ENCODE measurements at regions not wholly inside any gene's neighbourhood (a gene's known extent, or its start where the extent isn't known, plus 50 kb on each side); places are given as distances from the start of the nearest gene placed in this dataset.

DNA sequence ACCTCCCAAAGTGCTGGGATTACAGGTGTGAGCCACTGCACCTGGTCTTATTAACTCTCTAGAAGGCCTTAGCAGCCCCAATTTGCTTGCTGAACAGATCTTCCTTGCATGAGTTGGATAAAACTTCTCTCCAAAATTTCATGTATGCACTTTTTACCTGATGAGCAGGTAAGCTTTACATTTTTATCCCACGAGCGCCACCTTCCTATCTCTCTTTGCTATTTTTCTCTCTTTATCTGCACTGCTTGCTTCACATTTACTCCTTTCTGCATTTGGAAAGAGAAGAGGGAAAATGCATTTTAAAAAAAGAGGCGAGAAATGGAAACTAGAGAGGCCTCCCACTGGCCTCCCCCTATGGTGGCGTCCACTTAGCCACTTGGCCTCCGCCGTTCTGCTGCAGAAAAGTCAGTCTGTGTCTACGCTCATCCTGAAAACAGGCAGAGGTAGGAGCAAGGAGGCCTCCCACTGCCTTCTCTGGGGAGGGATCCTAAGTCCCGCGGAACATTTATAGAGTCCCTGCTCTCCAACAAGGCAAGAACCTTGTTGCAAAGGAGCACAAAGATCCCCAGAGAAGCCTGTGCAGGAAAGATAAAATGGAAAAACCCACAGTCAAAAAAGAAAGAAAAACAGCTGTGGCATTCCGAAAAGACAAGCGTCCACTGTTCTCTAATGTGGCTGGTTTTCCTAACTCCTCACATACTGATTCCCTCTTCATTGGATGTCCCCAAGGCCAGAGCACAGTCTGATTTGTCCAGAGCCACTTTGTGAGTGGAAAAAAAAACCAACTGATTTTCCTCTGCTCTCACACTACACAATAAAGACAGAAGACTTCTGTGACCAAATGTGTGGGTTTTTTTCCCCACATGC, 62.2 kb upstream of the INCENP start:
- Histone ChIP-seq H3K27me3 (no peaks in the 10 kb centered on the region), H3K4me3 (peak overlapping the region in 1 of 10 donors; percentile 21)
- ATAC-seq = peak in 7 of 8 donors; percentile 43 to 76 (median 57)

DNA sequence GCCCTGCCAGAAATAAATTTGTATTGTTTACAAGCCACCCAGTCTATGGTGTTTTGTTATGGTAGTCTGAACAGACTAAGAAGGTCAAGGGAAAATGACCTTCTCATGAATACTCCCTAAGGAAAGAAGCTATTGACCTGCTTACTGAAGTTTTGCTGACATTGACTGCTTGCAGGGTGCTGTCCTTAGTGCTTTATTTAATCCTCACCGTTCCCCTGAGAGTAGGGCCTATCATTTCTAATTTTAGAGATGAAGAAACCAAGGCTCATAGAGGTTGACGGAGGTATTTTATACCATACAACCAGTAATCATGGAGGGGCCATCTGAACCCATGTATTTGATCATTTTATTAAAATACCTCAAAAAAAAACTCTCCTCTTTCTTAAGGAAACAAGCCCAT, 66.7 kb upstream of the INCENP start:
- DNase-seq (no peak), ATAC-seq (peak; percentile 22 to 85 (median 72))
- Histone ChIP-seq H3K9me3 (no peaks in the 10 kb centered on the region), H3K36me3 (no peaks in the 10 kb centered on the region), H3K4me1 (peaks cover 0 to 23% (median 1%) of the 10 kb centered on the region in 9 donors), H3K27me3 (no peaks in the 10 kb centered on the region), H3K4me3 (no peak overlapping the region), H3K27ac (peak overlapping the region in 2 of 10 donors; percentile 4 to 20)
- TF ChIP-seq, protein P1, sequence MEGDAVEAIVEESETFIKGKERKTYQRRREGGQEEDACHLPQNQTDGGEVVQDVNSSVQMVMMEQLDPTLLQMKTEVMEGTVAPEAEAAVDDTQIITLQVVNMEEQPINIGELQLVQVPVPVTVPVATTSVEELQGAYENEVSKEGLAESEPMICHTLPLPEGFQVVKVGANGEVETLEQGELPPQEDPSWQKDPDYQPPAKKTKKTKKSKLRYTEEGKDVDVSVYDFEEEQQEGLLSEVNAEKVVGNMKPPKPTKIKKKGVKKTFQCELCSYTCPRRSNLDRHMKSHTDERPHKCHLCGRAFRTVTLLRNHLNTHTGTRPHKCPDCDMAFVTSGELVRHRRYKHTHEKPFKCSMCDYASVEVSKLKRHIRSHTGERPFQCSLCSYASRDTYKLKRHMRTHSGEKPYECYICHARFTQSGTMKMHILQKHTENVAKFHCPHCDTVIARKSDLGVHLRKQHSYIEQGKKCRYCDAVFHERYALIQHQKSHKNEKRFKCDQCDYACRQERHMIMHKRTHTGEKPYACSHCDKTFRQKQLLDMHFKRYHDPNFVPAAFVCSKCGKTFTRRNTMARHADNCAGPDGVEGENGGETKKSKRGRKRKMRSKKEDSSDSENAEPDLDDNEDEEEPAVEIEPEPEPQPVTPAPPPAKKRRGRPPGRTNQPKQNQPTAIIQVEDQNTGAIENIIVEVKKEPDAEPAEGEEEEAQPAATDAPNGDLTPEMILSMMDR (IDR thresholded peaks at IDR 0.05) = no peak
- 43 to 62% methylated on average over 2 of the region's 2 CpGs for WGBS, 2 donors
- intact Hi-C loops (cut with DNase I) = loop anchor here in 1 of 10 donors (10.0 kb wide), 1 partner anchor 92 kb away; the partner anchor contains the start of gene FTH1

More for the DNA sequence above, 62.2 kb upstream of the INCENP start:
- H3K9me3 ChIP-seq = no peaks in the 10 kb centered on the region
- peak overlapping the region in 6 of 10 donors; percentile 2 to 49 (median 26) for H3K27ac ChIP-seq
- TF ChIP-seq, protein P1 (IDR thresholded peaks at IDR 0.05) = peak in 3 of 9 donors; percentile 6 to 12 (median 9)
- peaks cover 0 to 21% (median 3%) of the 10 kb centered on the region in 9 donors for H3K4me1 ChIP-seq
- intact Hi-C loops (cut with DNase I) = no loop called here
- no peaks in the 10 kb centered on the region for H3K36me3 ChIP-seq
- DNase-seq = no peak
- WGBS, 2 donors = 58 to 62% methylated on average over 11 of the region's 11 CpGs

DNA sequence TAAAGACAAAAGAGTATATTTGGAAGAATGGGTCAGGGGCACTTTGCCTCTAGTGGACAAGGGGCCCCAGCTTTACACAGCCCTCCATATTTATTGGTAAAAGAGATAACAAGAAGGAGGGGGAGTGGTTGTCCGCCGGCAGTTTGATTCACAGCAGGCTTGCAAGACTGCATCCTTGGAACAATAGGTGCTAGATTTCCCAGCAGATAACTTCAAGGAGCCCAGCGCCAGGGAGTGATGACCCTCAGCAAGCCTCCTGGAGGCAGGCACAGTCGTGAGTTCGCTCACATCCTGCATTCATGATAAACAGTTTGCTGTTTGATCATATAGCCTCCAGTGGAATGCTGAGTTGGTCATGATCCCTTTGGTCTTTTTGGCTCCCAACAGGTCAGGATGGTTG, 67.8 kb upstream of the INCENP start:
- WGBS, 2 donors = 56 to 81% methylated on average over 5 of the region's 5 CpGs
- Histone ChIP-seq H3K4me3 (no peak overlapping the region), H3K4me1 (peaks cover 0 to 16% (median 0%) of the 10 kb centered on the region in 9 donors), H3K27ac (no peak overlapping the region), H3K9me3 (no peaks in the 10 kb centered on the region), H3K36me3 (no peaks in the 10 kb centered on the region), H3K27me3 (no peaks in the 10 kb centered on the region)
- intact Hi-C loops (cut with DNase I) = loop anchor here in 1 of 10 donors (10.0 kb wide), 1 partner anchor 91 kb away; the partner anchor contains the start of gene FTH1
- no peak for DNase-seq
- TF ChIP-seq, protein P1 (IDR thresholded peaks at IDR 0.05) = no peak
- no peak for ATAC-seq

DNA sequence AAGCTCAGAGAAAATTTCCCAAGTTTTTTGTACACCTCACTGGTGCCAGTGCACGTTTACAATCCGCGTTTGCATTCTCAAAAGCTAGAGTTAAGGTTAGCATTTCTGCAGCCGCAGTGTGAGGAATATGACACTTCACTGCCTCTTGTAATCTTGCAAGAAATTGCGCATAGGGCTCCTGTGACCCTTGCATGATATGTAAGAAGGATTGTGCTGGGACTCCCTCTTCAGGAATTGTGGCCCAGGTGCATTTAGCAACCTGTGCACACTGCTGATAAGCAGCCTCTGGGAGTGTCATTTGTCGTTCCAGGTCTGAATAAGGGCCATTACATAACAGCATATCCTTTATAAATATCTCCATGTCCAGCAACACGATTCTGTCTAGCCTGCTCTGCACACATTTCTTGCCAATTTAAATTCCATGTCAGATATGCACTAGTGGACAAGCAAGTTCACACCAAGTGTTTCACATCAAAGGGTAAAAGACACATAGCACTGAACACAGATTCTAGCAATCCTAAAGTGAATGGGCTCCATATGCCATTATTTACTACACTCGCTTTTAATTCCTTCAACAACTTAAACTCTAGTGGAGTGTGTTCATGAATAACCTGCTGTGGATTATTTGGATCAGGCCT, 69.2 kb upstream of the INCENP start:
- TF ChIP-seq, protein P1 (IDR thresholded peaks at IDR 0.05) = peak in 7 of 9 donors; percentile 19 to 45 (median 40)
- no peaks in the 10 kb centered on the region for H3K36me3 ChIP-seq
- intact Hi-C loops (cut with DNase I) = loop anchor here in 1 of 10 donors (10.0 kb wide), 1 partner anchor 90 kb away; the partner anchor contains the start of gene FTH1

More for the DNA sequence above, 69.2 kb upstream of the INCENP start:
- ATAC-seq = no peak
- no peak for DNase-seq
- 64 to 67% methylated on average over 8 of the region's 8 CpGs for WGBS, 2 donors
- H3K4me1 ChIP-seq = peaks cover 0 to 16% (median 0%) of the 10 kb centered on the region in 9 donors
- H3K27me3 ChIP-seq = no peaks in the 10 kb centered on the region
- H3K9me3 ChIP-seq = no peaks in the 10 kb centered on the region
- H3K4me3 ChIP-seq = no peak overlapping the region
- H3K27ac ChIP-seq = no peak overlapping the region
